ENCODE measurements at regions not wholly inside any gene's neighbourhood (a gene's known extent, or its start where the extent isn't known, plus 50 kb on each side); places are given as distances from the start of the nearest gene placed in this dataset.
"Not testable (repeated sequence)": the region's sequence is repeated elsewhere in the genome, so short reads cannot be mapped to it uniquely, and the experiment has no call there.

DNA sequence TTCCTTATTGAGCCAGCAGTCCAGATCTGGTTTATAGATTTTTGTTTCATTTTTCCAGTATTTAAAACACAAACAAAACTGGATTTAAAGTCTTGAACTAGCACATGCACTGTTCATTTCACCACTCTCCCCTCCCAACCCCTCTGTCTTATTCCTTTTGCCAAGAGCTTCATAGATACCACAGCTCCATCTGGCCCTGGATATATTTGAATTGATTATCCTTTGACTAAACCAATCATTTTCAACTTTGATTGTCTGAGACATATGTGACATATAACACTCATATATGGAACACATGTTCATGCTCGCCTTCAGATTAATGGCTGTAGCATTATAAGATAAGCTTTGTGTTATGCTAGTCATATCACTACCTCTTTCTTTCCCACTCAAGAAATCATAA lies 376.6 kb upstream of the NAALADL2 start:
- Histone ChIP-seq H3K27me3 (ENCODE audit: low read length) (no peaks in the 10 kb centered on the region), H3K36me3 (ENCODE audit: low read depth, low read length) (no peaks in the 10 kb centered on the region), H3K4me3 (ENCODE audit: low read length) (no peak overlapping the region), H3K4me2 (ENCODE audit: low read length) (no peak overlapping the region), H3K9ac (ENCODE audit: low read length) (no peak overlapping the region), H3F3A (ENCODE audit: low read length, unreplicated experiment) (no peaks in the 10 kb centered on the region), H3K79me2 (ENCODE audit: low read length) (no peaks in the 10 kb centered on the region), H4K20me1 (ENCODE audit: low read length) (no peaks in the 10 kb centered on the region), H3K4me1 (ENCODE audit: insufficient read depth, low read length) (no peaks in the 10 kb centered on the region), H3K27ac (ENCODE audit: low read length) (no peak overlapping the region), H3K9me2 (replicated peaks; ENCODE audit: low read length) (no peaks in the 10 kb centered on the region), H3K9me3 (ENCODE audit: low read length) (no peaks in the 10 kb centered on the region), H2AFZ (ENCODE audit: low read length) (no peak overlapping the region)
- TF ChIP-seq EZH2 (IDR thresholded peaks at IDR 0.05; ENCODE audit: low read length, unreplicated experiment) (no peak), CTCF (conservative IDR thresholded peaks at IDR 0.05; ENCODE audit: low read depth, low read length) (no peak), EZH2phosphoT487 (IDR thresholded peaks at IDR 0.05; ENCODE audit: borderline replicate concordance, low read length) (no peak)
- ATAC-seq (no peak), DNase-seq (no peak)
- ChIA-PET CTCF (no interaction called here), POLR2A (ENCODE audit: unreplicated experiment) (no interaction called here)
- no TSS peak for BruUV-seq (replicated peaks)
- intact Hi-C loops (cut with micrococcal nuclease), result no loop called here

DNA sequence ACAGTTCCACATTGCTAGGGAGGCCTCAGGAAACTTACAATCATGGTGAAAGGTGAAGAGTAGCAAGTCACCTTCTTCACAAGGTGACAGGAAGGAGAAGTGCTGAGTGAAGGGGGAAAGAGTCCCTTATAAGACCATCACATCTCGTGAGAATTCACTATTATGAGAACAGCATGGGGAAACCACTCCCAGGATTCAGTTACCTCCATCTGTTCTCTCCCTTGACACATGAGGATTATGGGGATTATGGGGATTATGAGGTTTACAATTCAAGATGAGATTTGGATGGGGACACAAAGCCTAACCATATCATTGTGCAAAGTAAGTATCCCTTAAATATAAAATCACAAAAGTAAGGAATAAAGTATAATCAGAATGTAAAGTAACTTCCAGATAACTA lies 375.9 kb upstream of the NAALADL2 start:
- ATAC-seq (no peak), DNase-seq (no peak)
- no TSS peak for BruUV-seq (replicated peaks)
- Histone ChIP-seq H3K9me2 (replicated peaks; ENCODE audit: low read length) (no peaks in the 10 kb centered on the region), H3K9ac (ENCODE audit: low read length) (no peak overlapping the region), H2AFZ (ENCODE audit: low read length) (no peak overlapping the region), H3K27me3 (ENCODE audit: low read length) (no peaks in the 10 kb centered on the region), H3K79me2 (ENCODE audit: low read length) (no peaks in the 10 kb centered on the region), H3K4me2 (ENCODE audit: low read length) (no peak overlapping the region), H4K20me1 (ENCODE audit: low read length) (no peaks in the 10 kb centered on the region), H3F3A (ENCODE audit: low read length, unreplicated experiment) (no peaks in the 10 kb centered on the region), H3K36me3 (ENCODE audit: low read depth, low read length) (no peaks in the 10 kb centered on the region), H3K27ac (ENCODE audit: low read length) (no peak overlapping the region), H3K9me3 (ENCODE audit: low read length) (no peaks in the 10 kb centered on the region), H3K4me3 (ENCODE audit: low read length) (no peak overlapping the region), H3K4me1 (ENCODE audit: insufficient read depth, low read length) (no peaks in the 10 kb centered on the region)
- CTCF ChIA-PET, result no interaction called here
- POLR2A ChIA-PET (ENCODE audit: unreplicated experiment), result no interaction called here
- TF ChIP-seq EZH2 (IDR thresholded peaks at IDR 0.05; ENCODE audit: low read length, unreplicated experiment), result no peak
- no peak for TF ChIP-seq EZH2phosphoT487 (IDR thresholded peaks at IDR 0.05; ENCODE audit: borderline replicate concordance, low read length)
- no peak for TF ChIP-seq CTCF (conservative IDR thresholded peaks at IDR 0.05; ENCODE audit: low read depth, low read length)
- intact Hi-C loops (cut with micrococcal nuclease), result no loop called here

GRCh38 chr3:174483856-174484255 lies 375.3 kb upstream of the NAALADL2 start:
- POLR2A ChIA-PET (ENCODE audit: unreplicated experiment); H3K27me3 ChIP-seq (ENCODE audit: low read length); H3K27ac ChIP-seq (ENCODE audit: low read length); H3K9me2 ChIP-seq (replicated peaks; ENCODE audit: low read length); H3K4me3 ChIP-seq (ENCODE audit: low read length); H4K20me1 ChIP-seq (ENCODE audit: low read length); H3K9me3 ChIP-seq (ENCODE audit: low read length); H3K9ac ChIP-seq (ENCODE audit: low read length); H3K4me1 ChIP-seq (ENCODE audit: insufficient read depth, low read length); DNase-seq; CTCF ChIA-PET; H3K79me2 ChIP-seq (ENCODE audit: low read length); ATAC-seq; BruUV-seq (replicated peaks); H2AFZ ChIP-seq (ENCODE audit: low read length); H3K4me2 ChIP-seq (ENCODE audit: low read length); H3K36me3 ChIP-seq (ENCODE audit: low read depth, low read length); intact Hi-C loops (cut with micrococcal nuclease); H3F3A ChIP-seq (ENCODE audit: low read length, unreplicated experiment): not testable (repeated sequence)
